ENCODE measurements at regions not wholly inside any gene's neighbourhood (a gene's known extent, or its start where the extent isn't known, plus 50 kb on each side); places are given as distances from the start of the nearest gene placed in this dataset.

DNA sequence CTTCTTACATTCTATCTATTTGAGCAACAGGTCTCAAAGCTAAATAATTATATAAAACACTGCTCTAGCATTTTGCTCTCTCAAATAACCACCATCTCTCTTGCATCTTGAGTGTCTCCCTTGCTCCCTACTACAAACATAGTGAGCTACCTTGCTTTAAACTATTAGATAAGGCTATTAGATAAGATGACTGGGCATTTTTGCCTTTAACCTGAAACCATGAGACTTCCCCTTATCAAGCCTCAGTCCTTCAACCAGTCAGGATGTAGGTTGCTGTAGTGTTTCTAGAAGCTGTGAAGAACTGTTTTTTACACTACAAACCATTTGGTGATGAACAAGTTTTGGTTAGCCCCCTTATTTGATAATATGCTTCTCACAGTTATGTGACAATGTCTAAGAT, 115.4 kb upstream of the MAP2 start:
- TF ChIP-seq, protein P1, sequence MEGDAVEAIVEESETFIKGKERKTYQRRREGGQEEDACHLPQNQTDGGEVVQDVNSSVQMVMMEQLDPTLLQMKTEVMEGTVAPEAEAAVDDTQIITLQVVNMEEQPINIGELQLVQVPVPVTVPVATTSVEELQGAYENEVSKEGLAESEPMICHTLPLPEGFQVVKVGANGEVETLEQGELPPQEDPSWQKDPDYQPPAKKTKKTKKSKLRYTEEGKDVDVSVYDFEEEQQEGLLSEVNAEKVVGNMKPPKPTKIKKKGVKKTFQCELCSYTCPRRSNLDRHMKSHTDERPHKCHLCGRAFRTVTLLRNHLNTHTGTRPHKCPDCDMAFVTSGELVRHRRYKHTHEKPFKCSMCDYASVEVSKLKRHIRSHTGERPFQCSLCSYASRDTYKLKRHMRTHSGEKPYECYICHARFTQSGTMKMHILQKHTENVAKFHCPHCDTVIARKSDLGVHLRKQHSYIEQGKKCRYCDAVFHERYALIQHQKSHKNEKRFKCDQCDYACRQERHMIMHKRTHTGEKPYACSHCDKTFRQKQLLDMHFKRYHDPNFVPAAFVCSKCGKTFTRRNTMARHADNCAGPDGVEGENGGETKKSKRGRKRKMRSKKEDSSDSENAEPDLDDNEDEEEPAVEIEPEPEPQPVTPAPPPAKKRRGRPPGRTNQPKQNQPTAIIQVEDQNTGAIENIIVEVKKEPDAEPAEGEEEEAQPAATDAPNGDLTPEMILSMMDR (conservative IDR thresholded peaks at IDR 0.05; ENCODE audit: low read length): no peak
- TF ChIP-seq EZH2phosphoT487 (IDR thresholded peaks at IDR 0.05; ENCODE audit: borderline replicate concordance, low read depth, low read length): no peak
